SK-N-SH treated with all-trans-retinoic acid at 6 μM for 48 hours (cell line): ENCODE measurements at regions not wholly inside any gene's neighbourhood (a gene's known extent, or its start where the extent isn't known, plus 50 kb on each side); places are given as distances from the start of the nearest gene placed in this dataset.

ENCODE experiments used
- ATAC-seq: fragments of 200-7000 bp; cut with Tn5 transposase; 3 replicates; pipeline ENCODE4 v1.9.1; 2020; ENCODE audit warnings: mild to moderate bottlenecking, moderate library complexity
- ARNTL ChIP-seq: fragments of 450-650 bp; formaldehyde crosslinking; IDR thresholded peaks from 2 replicates; pipeline ENCODE4 v1.5.0; 2020; ENCODE audit warnings: low read depth, mild to moderate bottlenecking, moderate library complexity, borderline replicate concordance
- BACH2 ChIP-seq: fragments of 250-450 bp; sonication (Bioruptor Pico); IDR thresholded peaks from 2 replicates; pipeline ENCODE4 v1.9.0; 2021; ENCODE audit warnings: mild to moderate bottlenecking, borderline replicate concordance
- CSDC2 ChIP-seq: fragments of 250-450 bp; sonication (Bioruptor Pico); IDR thresholded peaks from 2 replicates; pipeline ENCODE4 v1.5.0; 2020; ENCODE audit warnings: mild to moderate bottlenecking, moderate library complexity
- ESRRG ChIP-seq: fragments of 250-450 bp; sonication (Bioruptor Pico); IDR thresholded peaks from 2 replicates; pipeline ENCODE4 v1.6.1; 2021; ENCODE audit warnings: mild to moderate bottlenecking
- GLIS3 ChIP-seq: fragments of 250-450 bp; sonication (Bioruptor Pico); IDR thresholded peaks from 2 replicates; pipeline ENCODE4 v1.5.0; 2020; ENCODE audit warnings: mild to moderate bottlenecking, moderate library complexity
- ISL1 ChIP-seq: fragments of 250-450 bp; sonication (Bioruptor Pico); IDR thresholded peaks from 2 replicates; pipeline ENCODE4 v2.1.2; 2022; ENCODE audit warnings: mild to moderate bottlenecking, moderate library complexity
- OSR1 ChIP-seq: fragments of 250-450 bp; sonication (Bioruptor Pico); IDR thresholded peaks from 2 replicates; pipeline ENCODE4 v1.8.0; 2022; ENCODE audit warnings: moderate library complexity, mild to moderate bottlenecking, inconsistent platforms
- PPARA ChIP-seq: fragments of 250-450 bp; sonication (Bioruptor Pico); IDR thresholded peaks from 2 replicates; pipeline ENCODE4 v1.5.0; 2020; ENCODE audit warnings: mild to moderate bottlenecking, borderline replicate concordance
- RARB ChIP-seq: fragments of 250-450 bp; sonication (Bioruptor Pico); IDR thresholded peaks from 2 replicates; pipeline ENCODE4 v1.8.0; 2021; ENCODE audit warnings: mild to moderate bottlenecking, moderate library complexity
- SNAI2 ChIP-seq: fragments of 250-450 bp; sonication (Bioruptor Pico); IDR thresholded peaks from 2 replicates; pipeline ENCODE4 v1.5.0; 2020; ENCODE audit warnings: mild to moderate bottlenecking, moderate library complexity
- TCF4 ChIP-seq: fragments of 250-450 bp; sonication (Bioruptor Pico); IDR thresholded peaks from 2 replicates; pipeline ENCODE4 v1.8.0; 2021; ENCODE audit warnings: mild to moderate bottlenecking, moderate library complexity, borderline replicate concordance
- TOX ChIP-seq: fragments of 250-450 bp; sonication (Bioruptor Pico); IDR thresholded peaks from 2 replicates; pipeline ENCODE4 v1.8.0; 2021; ENCODE audit warnings: mild to moderate bottlenecking, moderate library complexity, borderline replicate concordance
- ZC3H10 ChIP-seq: fragments of 250-450 bp; sonication (Bioruptor Pico); IDR thresholded peaks from 2 replicates; pipeline ENCODE4 v1.5.1; 2021; ENCODE audit warnings: mild to moderate bottlenecking, moderate library complexity
- ZFP3 ChIP-seq: fragments of 250-450 bp; sonication (Bioruptor Pico); IDR thresholded peaks from 2 replicates; pipeline ENCODE4 v1.5.0; 2020; ENCODE audit warnings: mild to moderate bottlenecking, moderate library complexity
- ZFP30 ChIP-seq: fragments of 450-650 bp; formaldehyde crosslinking; IDR thresholded peaks from 2 replicates; pipeline ENCODE4 v1.5.0; 2022; ENCODE audit warnings: mild to moderate bottlenecking, moderate library complexity
- ZNF565 ChIP-seq: fragments of 450-650 bp; formaldehyde crosslinking; conservative IDR thresholded peaks from 2 replicates; pipeline ENCODE4 v1.5.0; 2020; ENCODE audit warnings: low read depth, mild to moderate bottlenecking, moderate library complexity
- ZNF70 ChIP-seq: fragments of 450-650 bp; formaldehyde crosslinking; IDR thresholded peaks from 2 replicates; pipeline ENCODE4 v1.5.0; 2020; ENCODE audit warnings: mild to moderate bottlenecking, moderate library complexity
- ZNF8 ChIP-seq: fragments of 450-650 bp; formaldehyde crosslinking; IDR thresholded peaks from 2 replicates; pipeline ENCODE4 v1.5.0; 2020; ENCODE audit warnings: mild to moderate bottlenecking, moderate library complexity
- TF ChIP-seq, protein P1 (sequence below): fragments of 250-450 bp; sonication (Bioruptor Pico); IDR thresholded peaks from 2 replicates; pipeline ENCODE4 v1.8.0; 2021; ENCODE audit warnings: low read depth, mild to moderate bottlenecking, moderate library complexity, borderline replicate concordance
- TF ChIP-seq, protein P2 (sequence below): fragments of 250-450 bp; sonication (Bioruptor Pico); IDR thresholded peaks from 2 replicates; pipeline ENCODE4 v1.5.1; 2021; ENCODE audit warnings: mild to moderate bottlenecking, moderate library complexity
- TF ChIP-seq, protein P3 (sequence below): fragments of 250-450 bp; sonication (Bioruptor Pico); IDR thresholded peaks from 2 replicates; pipeline ENCODE4 v1.5.1; 2020; ENCODE audit warnings: low read depth, mild to moderate bottlenecking, moderate library complexity
- TF ChIP-seq, protein P4 (sequence below): fragments of 250-450 bp; sonication (Bioruptor Pico); IDR thresholded peaks from 2 replicates; pipeline ENCODE4 v1.8.0; 2020; ENCODE audit warnings: mild to moderate bottlenecking, moderate library complexity, borderline replicate concordance
- TF ChIP-seq, protein P5 (sequence below): fragments of 250-450 bp; sonication (Bioruptor Pico); IDR thresholded peaks from 2 replicates; pipeline ENCODE4 v1.5.0; 2020; ENCODE audit warnings: mild to moderate bottlenecking, moderate library complexity

DNA sequence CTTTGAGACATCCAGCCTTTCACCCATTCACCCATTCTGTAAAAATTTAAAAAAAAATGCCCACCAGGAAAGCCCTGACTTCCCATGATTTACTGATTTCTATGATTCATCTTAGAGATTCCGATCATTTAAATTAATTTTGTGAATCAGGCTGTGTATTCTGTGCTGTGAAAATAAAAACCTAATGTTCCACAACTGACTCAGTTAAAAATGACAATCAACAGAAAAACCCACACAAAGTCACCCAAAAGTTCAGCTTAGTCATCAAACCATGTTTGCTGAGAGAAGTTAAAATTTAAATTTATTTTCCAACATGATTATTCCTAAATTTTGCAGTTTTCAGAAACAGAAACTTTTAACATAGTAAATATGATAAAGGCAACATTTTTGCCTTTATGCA is 509.9 kb downstream of the TENT5A start:
- TF ChIP-seq ZC3H10 (CRISPR knock-in tag) (peak; percentile 23; the same call in 1 of the 2 replicates), CSDC2 (CRISPR knock-in tag) (no peak)

DNA sequence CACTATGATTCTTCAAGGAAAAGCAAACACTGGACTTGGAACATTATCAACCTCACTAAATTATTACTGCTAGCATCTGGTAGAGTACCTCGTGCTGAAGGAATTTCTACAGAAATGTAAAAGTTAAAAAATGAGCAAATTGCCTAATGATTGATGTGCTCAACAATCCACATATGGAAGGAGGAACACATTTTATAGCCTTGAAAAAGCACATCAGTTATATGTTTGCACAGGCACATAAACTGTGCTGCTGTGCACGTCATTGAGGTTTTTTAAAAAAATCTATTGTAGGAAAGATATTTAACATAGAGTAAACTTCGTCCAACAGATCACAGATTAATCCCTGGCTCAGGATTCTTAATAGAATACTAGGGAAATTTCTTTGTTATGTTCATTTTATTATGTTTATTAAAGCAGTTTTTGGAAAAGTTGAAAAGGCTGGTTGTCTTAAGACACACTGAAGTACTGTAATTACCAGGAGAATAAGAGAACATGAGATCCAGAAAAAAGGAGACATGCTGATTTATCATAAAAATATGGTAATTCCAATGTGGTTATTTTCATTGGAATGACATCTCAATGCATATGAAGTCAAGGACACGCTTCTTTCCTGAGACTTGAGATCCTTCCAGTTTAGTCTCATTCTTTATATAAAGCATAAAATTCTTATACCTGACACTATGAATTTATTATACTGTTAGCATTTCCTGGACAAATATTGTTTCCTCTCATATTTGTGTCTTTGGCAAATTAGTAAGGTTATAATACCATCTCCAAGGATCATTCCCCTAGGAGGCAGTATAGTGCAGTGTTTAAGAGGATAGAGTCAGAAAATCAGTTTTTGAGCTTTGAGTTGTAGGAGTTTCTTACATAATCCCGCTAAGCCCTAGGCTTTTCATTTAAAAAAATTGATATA is 511.1 kb downstream of the TENT5A start:
- TF ChIP-seq, protein P1, sequence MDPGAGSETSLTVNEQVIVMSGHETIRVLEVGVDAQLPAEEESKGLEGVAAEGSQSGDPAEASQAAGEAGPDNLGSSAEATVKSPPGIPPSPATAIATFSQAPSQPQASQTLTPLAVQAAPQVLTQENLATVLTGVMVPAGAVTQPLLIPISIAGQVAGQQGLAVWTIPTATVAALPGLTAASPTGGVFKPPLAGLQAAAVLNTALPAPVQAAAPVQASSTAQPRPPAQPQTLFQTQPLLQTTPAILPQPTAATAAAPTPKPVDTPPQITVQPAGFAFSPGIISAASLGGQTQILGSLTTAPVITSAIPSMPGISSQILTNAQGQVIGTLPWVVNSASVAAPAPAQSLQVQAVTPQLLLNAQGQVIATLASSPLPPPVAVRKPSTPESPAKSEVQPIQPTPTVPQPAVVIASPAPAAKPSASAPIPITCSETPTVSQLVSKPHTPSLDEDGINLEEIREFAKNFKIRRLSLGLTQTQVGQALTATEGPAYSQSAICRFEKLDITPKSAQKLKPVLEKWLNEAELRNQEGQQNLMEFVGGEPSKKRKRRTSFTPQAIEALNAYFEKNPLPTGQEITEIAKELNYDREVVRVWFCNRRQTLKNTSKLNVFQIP, result no peak
- TF ChIP-seq ZFP30 (CRISPR knock-in tag) (no peak), TOX (no peak), ZNF70 (CRISPR knock-in tag) (no peak), ZFP3 (0 out of 2 replicates have a peak, but pooled peaks have one; percentile 37)
- TF ChIP-seq, protein P2, sequence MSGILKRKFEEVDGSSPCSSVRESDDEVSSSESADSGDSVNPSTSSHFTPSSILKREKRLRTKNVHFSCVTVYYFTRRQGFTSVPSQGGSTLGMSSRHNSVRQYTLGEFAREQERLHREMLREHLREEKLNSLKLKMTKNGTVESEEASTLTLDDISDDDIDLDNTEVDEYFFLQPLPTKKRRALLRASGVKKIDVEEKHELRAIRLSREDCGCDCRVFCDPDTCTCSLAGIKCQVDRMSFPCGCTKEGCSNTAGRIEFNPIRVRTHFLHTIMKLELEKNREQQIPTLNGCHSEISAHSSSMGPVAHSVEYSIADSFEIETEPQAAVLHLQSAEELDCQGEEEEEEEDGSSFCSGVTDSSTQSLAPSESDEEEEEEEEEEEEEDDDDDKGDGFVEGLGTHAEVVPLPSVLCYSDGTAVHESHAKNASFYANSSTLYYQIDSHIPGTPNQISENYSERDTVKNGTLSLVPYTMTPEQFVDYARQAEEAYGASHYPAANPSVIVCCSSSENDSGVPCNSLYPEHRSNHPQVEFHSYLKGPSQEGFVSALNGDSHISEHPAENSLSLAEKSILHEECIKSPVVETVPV (CRISPR knock-in tag), result no peak
- ATAC-seq, result peak; percentile 74

More for the DNA sequence above, 509.9 kb downstream of the TENT5A start:
- no peak for ATAC-seq

DNA sequence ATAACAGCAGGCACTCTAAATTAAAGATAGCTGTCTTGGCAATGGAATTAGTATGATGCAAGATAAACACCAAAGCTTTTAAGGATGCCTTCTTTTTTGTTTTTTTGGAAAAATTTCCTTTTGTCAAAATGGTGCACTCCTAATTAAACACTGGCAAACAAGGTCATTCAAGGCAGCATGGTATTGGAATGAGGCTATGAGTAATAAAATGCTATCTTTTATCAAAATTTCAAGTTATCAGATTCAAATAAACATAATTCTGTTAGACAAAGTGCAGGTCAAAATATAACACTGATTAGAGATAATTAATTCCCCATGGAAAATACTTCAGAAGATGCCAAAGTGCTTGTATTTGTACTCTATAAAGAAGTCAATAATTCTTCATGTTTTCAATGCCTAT is 514.1 kb downstream of the TENT5A start:
- peak; percentile 53 for ATAC-seq
- TF ChIP-seq BACH2, result no peak
- no peak for TF ChIP-seq TOX
- TF ChIP-seq, protein P3, sequence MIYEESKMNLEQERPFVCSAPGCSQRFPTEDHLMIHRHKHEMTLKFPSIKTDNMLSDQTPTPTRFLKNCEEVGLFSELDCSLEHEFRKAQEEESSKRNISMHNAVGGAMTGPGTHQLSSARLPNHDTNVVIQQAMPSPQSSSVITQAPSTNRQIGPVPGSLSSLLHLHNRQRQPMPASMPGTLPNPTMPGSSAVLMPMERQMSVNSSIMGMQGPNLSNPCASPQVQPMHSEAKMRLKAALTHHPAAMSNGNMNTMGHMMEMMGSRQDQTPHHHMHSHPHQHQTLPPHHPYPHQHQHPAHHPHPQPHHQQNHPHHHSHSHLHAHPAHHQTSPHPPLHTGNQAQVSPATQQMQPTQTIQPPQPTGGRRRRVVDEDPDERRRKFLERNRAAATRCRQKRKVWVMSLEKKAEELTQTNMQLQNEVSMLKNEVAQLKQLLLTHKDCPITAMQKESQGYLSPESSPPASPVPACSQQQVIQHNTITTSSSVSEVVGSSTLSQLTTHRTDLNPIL (CRISPR knock-in tag), result peak; percentile 26; the same call in 1 of the 2 replicates
- TF ChIP-seq ZNF70 (CRISPR knock-in tag), result no peak
- no peak for TF ChIP-seq OSR1 (CRISPR knock-in tag)
- TF ChIP-seq ISL1 (CRISPR knock-in tag), result peak; percentile 96
- TF ChIP-seq, protein P4, sequence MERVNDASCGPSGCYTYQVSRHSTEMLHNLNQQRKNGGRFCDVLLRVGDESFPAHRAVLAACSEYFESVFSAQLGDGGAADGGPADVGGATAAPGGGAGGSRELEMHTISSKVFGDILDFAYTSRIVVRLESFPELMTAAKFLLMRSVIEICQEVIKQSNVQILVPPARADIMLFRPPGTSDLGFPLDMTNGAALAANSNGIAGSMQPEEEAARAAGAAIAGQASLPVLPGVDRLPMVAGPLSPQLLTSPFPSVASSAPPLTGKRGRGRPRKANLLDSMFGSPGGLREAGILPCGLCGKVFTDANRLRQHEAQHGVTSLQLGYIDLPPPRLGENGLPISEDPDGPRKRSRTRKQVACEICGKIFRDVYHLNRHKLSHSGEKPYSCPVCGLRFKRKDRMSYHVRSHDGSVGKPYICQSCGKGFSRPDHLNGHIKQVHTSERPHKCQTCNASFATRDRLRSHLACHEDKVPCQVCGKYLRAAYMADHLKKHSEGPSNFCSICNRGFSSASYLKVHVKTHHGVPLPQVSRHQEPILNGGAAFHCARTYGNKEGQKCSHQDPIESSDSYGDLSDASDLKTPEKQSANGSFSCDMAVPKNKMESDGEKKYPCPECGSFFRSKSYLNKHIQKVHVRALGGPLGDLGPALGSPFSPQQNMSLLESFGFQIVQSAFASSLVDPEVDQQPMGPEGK (CRISPR knock-in tag), result no peak
- TF ChIP-seq, protein P5, sequence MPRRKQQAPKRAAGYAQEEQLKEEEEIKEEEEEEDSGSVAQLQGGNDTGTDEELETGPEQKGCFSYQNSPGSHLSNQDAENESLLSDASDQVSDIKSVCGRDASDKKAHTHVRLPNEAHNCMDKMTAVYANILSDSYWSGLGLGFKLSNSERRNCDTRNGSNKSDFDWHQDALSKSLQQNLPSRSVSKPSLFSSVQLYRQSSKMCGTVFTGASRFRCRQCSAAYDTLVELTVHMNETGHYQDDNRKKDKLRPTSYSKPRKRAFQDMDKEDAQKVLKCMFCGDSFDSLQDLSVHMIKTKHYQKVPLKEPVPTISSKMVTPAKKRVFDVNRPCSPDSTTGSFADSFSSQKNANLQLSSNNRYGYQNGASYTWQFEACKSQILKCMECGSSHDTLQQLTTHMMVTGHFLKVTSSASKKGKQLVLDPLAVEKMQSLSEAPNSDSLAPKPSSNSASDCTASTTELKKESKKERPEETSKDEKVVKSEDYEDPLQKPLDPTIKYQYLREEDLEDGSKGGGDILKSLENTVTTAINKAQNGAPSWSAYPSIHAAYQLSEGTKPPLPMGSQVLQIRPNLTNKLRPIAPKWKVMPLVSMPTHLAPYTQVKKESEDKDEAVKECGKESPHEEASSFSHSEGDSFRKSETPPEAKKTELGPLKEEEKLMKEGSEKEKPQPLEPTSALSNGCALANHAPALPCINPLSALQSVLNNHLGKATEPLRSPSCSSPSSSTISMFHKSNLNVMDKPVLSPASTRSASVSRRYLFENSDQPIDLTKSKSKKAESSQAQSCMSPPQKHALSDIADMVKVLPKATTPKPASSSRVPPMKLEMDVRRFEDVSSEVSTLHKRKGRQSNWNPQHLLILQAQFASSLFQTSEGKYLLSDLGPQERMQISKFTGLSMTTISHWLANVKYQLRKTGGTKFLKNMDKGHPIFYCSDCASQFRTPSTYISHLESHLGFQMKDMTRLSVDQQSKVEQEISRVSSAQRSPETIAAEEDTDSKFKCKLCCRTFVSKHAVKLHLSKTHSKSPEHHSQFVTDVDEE (CRISPR knock-in tag), result no peak; the same call in 1 of the 2 replicates
- peak; percentile 92 for TF ChIP-seq TCF4 (CRISPR knock-in tag)
- TF ChIP-seq ZNF565, result no peak
- TF ChIP-seq CSDC2 (CRISPR knock-in tag), result no peak
- no peak for TF ChIP-seq PPARA
- peak; percentile 57; the same call in 1 of the 2 replicates for TF ChIP-seq ESRRG (CRISPR knock-in tag)
- TF ChIP-seq, protein P2 (CRISPR knock-in tag), result 0 out of 2 replicates have a peak, but pooled peaks have one; percentile 64
- TF ChIP-seq ZC3H10 (CRISPR knock-in tag), result no peak
- TF ChIP-seq SNAI2 (CRISPR knock-in tag), result no peak
- TF ChIP-seq, protein P1, result no peak; the same call in 1 of the 2 replicates
- no peak for TF ChIP-seq ZNF8 (CRISPR knock-in tag)
- peak; percentile 35; the same call in 1 of the 2 replicates for TF ChIP-seq ZFP30 (CRISPR knock-in tag)
- no peak for TF ChIP-seq GLIS3 (CRISPR knock-in tag)
- no peak for TF ChIP-seq RARB (CRISPR knock-in tag)
- no peak for TF ChIP-seq ZFP3
- no peak for TF ChIP-seq ARNTL (CRISPR knock-in tag)
